ENCODE measurements at regions not wholly inside any gene's neighbourhood (a gene's known extent, or its start where the extent isn't known, plus 50 kb on each side); places are given as distances from the start of the nearest gene placed in this dataset.

GRCh38 chr13:109565877-109566276 lies 220.5 kb downstream of the IRS2 start:
- H3K4me1 Mint-ChIP-seq: no peaks in the 10 kb centered on the region
- no peaks in the 10 kb centered on the region for H3K36me3 Mint-ChIP-seq (ENCODE audit: insufficient read depth in 1 of 3, low read depth in 3 of 3)
- no peak overlapping the region for H3K9ac ChIP-seq (ENCODE audit: extremely low read depth, insufficient read length, low read length)

More at GRCh38 chr13:109565877-109566276, 220.5 kb downstream of the IRS2 start:
- no peak for DNase-seq
- Histone ChIP-seq H3K79me2 (ENCODE audit: insufficient read depth, low read length) (no peaks in the 10 kb centered on the region), H3T11ph (ENCODE audit: low read length) (no peak overlapping the region), H2BK120ac (ENCODE audit: low read depth, low read length, poor library complexity, severe bottlenecking) (no peak overlapping the region), H3K4me2 (ENCODE audit: insufficient read depth, insufficient read length, low read length) (no peak overlapping the region), H3K27ac (ENCODE audit: insufficient read length, low read depth, low read length) (no peak overlapping the region), H4K8ac (replicated peaks; ENCODE audit: insufficient read length, low read depth, low read length) (no peak overlapping the region), H3K14ac (ENCODE audit: insufficient read depth, low read length) (no peak overlapping the region), H2BK20ac (ENCODE audit: low read depth, low read length, poor library complexity, severe bottlenecking) (no peak overlapping the region), H2BK12ac (ENCODE audit: insufficient read length, low read depth, low read length) (no peak overlapping the region), H3K27me3 (ENCODE audit: insufficient read depth, low read length) (no peaks in the 10 kb centered on the region), H4K5ac (ENCODE audit: insufficient read length, low read depth, low read length) (no peak overlapping the region), H4K91ac (ENCODE audit: insufficient read length, low read depth, low read length) (no peak overlapping the region), H3K4me1 (ENCODE audit: insufficient read depth, low read length) (no peaks in the 10 kb centered on the region), H3K23ac (ENCODE audit: insufficient read length, low read depth, low read length) (no peak overlapping the region), H3K56ac (ENCODE audit: insufficient read length, low read depth, low read length) (no peak overlapping the region), H3K79me1 (ENCODE audit: insufficient read depth, low read depth, low read length, poor library complexity, severe bottlenecking) (no peaks in the 10 kb centered on the region), H3K18ac (ENCODE audit: insufficient read length, low read depth, low read length) (no peak overlapping the region), H2BK5ac (ENCODE audit: insufficient read length, low read length) (no peak overlapping the region), H2BK15ac (ENCODE audit: low read depth, low read length) (no peak overlapping the region), H2AK5ac (ENCODE audit: insufficient read length, low read length) (no peak overlapping the region), H3K23me2 (ENCODE audit: insufficient read length, low read depth, low read length, poor library complexity, severe bottlenecking) (no peaks in the 10 kb centered on the region), H3K9me3 (ENCODE audit: control insufficient read depth, low read depth, low read length) (no peaks in the 10 kb centered on the region), H3K4ac (ENCODE audit: low read depth, low read length) (no peak overlapping the region), H2AFZ (ENCODE audit: low read length) (no peak overlapping the region), H4K20me1 (ENCODE audit: control insufficient read depth, insufficient read depth, insufficient read length) (no peaks in the 10 kb centered on the region)
- H3K9me3 Mint-ChIP-seq: no peaks in the 10 kb centered on the region
- no peak overlapping the region for H3K4me3 Mint-ChIP-seq
- H3K27me3 Mint-ChIP-seq (ENCODE audit: low read depth): no peaks in the 10 kb centered on the region
- TF ChIP-seq, protein P1, sequence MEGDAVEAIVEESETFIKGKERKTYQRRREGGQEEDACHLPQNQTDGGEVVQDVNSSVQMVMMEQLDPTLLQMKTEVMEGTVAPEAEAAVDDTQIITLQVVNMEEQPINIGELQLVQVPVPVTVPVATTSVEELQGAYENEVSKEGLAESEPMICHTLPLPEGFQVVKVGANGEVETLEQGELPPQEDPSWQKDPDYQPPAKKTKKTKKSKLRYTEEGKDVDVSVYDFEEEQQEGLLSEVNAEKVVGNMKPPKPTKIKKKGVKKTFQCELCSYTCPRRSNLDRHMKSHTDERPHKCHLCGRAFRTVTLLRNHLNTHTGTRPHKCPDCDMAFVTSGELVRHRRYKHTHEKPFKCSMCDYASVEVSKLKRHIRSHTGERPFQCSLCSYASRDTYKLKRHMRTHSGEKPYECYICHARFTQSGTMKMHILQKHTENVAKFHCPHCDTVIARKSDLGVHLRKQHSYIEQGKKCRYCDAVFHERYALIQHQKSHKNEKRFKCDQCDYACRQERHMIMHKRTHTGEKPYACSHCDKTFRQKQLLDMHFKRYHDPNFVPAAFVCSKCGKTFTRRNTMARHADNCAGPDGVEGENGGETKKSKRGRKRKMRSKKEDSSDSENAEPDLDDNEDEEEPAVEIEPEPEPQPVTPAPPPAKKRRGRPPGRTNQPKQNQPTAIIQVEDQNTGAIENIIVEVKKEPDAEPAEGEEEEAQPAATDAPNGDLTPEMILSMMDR (conservative IDR thresholded peaks at IDR 0.05): no peak
- H3K27ac Mint-ChIP-seq: no peak overlapping the region
- no CpG with 5 or more reads among the region's 7 CpGs for WGBS (ENCODE audit: extremely low coverage, insufficient read length, low lambda C conversion rate)

Measured in H9 (cell line).